Heart left ventricle (tissue), 16 donors: ENCODE measurements at regions not wholly inside any gene's neighbourhood (a gene's known extent, or its start where the extent isn't known, plus 50 kb on each side); places are given as distances from the start of the nearest gene placed in this dataset.

Experiments
- ATAC-seq, 4 donors: fragments of 200-7000 bp; cut with Tn5 transposase; one replicate each; pipeline ENCODE4 v1.9.1; 2020 to 2022; ENCODE audit warnings: moderate library complexity in 4 of 4, mild to moderate bottlenecking in 3 of 4, moderate number of reproducible peaks in 1 of 4
- DNase-seq, 5 donors: peaks; one replicate each; pipeline ENCODE4 v3.0.0-alpha.2; 2020
- H3K27ac ChIP-seq, 12 donors: fragments of 200-600 bp; sonication (generic) in 4 of 12; one replicate each; pipeline versions ENCODE4 v1.5.0 to v1.8.0; 2016 to 2022; ENCODE audit warnings: mild to moderate bottlenecking in 2 of 12
- H3K27me3 ChIP-seq, 9 donors: fragments of 200-600 bp; sonication (generic) in 2 of 9; one replicate each; pipeline versions ENCODE4 v1.5.1 to v1.8.0; 2016 to 2022; ENCODE audit warnings: mild to moderate bottlenecking in 3 of 9
- H3K36me3 ChIP-seq, 9 donors: fragments of 200-600 bp; sonication (generic) in 2 of 9; one replicate each; pipeline versions ENCODE4 v1.5.0 to v1.8.0; 2018 to 2022; ENCODE audit warnings: mild to moderate bottlenecking in 2 of 9
- H3K4me1 ChIP-seq, 12 donors: fragments of 200-600 bp; sonication (generic) in 4 of 12; one replicate each; pipeline versions ENCODE4 v1.5.0 to v1.8.0; 2016 to 2022; ENCODE audit warnings: mild to moderate bottlenecking in 3 of 12
- H3K4me3 ChIP-seq, 12 donors: fragments of 200-600 bp; sonication (generic) in 4 of 12; one replicate each; pipeline versions ENCODE4 v1.5.0 to v1.8.0; 2017 to 2022; ENCODE audit warnings: mild to moderate bottlenecking in 9 of 12, moderate library complexity in 4 of 12
- H3K9me3 ChIP-seq, 12 donors: fragments of 200-600 bp; sonication (generic) in 4 of 12; one replicate each; pipeline versions ENCODE4 v1.5.0 to v1.8.0; 2016 to 2022; ENCODE audit warnings: mild to moderate bottlenecking in 1 of 12
- POLR2A ChIP-seq, 2 donors: fragments of 450-650 bp; IDR thresholded peaks; one replicate each; pipeline ENCODE4 v1.6.1; 2017; ENCODE audit warnings: antibody characterized with exemption in 2 of 2, mild to moderate bottlenecking in 2 of 2, moderate library complexity in 2 of 2
- WGBS, 4 donors: extraction: QIAGEN DNeasy Blood & Tissue Kit in 2 of 4; methylation state at CpG; one replicate each; pipeline versions ENCODE4 v1.1.5 to v1.1.7; 2013 to 2018; 5-methylcytosine and 5-hydroxymethylcytosine counted together
- intact Hi-C, 10 donors: fragments of 100-400 bp; cut with DNase I; formaldehyde crosslinking; loops; one replicate each; pipeline versions ENCODE4 v1.11.1 to v1.14.2; 2022
- TF ChIP-seq, protein P1 (sequence below), 12 donors: fragments of 200-600 bp; sonication (generic) in 4 of 12; IDR thresholded peaks; one replicate each; pipeline versions ENCODE4 v1.5.0 to v1.8.0; 2018 to 2022; ENCODE audit warnings: antibody characterized with exemption in 12 of 12, mild to moderate bottlenecking in 5 of 12
- donor health status: ischemic (EF 13 %, LVEDD 7.1; RV severe dilation, severe dysfunction).
- donor health status: healthy with polysubstance abuse.
- donor health status: DM: no; HTN: yes; CAD: no.
- donor health status: DM: no; HTN: no; CAD: no.
- donor health status: ischemic (EF 25% LVEDD 6.9; RV normal size, moderate dysfunction).
- donor health status: ischemic (EF 25% LVEDD 5.7; RV mildly dilated, moderate dysfunction).
- donor health status: healthy.
- donor health status: DM: yes; HTN: yes; CAD: no.
- donor health status: ischemic (EF 35%, LVEDD 5.7; RV mildly dilated, moderate dysfunction).
- donor health status: nonischemic (EF 11% LVEDD 7.7; RV severe dilation, severe dysfunction).
- donor health status: DM: yes; HTN: yes; CAD: no.
- donor health status: PGD.
- donor health status: ischemic (EF 29% LVEDD 5.4; RV normal size, mild dysfunction).
- donor health status: nonischemic (EF 23%, LVEDD 6.1; RV moderate dilation, normal function).

DNA sequence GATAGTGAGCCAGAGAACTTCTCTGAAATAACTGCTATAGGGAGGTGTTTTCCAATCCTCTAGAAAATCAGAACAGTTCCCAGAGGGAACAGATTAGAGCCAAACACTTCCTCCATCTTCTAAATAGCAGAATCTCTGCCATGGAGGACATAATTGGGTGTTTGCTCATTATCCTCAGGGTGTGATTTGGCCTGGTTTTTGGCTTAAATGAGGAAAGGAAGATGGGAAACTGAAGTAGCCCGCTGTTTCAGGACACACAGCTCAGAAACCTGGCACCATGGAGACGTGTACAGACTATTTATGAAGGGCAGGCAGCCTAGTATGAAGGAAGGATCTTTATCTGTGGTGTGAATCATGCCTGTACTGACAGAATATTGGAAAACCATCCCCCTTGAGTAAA is 231.7 kb upstream of the PRKD1 start:
- no peak for ATAC-seq
- H3K27ac ChIP-seq: no peak overlapping the region
- TF ChIP-seq POLR2A (IDR thresholded peaks at IDR 0.05): no peak
- TF ChIP-seq, protein P1, sequence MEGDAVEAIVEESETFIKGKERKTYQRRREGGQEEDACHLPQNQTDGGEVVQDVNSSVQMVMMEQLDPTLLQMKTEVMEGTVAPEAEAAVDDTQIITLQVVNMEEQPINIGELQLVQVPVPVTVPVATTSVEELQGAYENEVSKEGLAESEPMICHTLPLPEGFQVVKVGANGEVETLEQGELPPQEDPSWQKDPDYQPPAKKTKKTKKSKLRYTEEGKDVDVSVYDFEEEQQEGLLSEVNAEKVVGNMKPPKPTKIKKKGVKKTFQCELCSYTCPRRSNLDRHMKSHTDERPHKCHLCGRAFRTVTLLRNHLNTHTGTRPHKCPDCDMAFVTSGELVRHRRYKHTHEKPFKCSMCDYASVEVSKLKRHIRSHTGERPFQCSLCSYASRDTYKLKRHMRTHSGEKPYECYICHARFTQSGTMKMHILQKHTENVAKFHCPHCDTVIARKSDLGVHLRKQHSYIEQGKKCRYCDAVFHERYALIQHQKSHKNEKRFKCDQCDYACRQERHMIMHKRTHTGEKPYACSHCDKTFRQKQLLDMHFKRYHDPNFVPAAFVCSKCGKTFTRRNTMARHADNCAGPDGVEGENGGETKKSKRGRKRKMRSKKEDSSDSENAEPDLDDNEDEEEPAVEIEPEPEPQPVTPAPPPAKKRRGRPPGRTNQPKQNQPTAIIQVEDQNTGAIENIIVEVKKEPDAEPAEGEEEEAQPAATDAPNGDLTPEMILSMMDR (IDR thresholded peaks at IDR 0.05): no peak
- no peaks in the 10 kb centered on the region for H3K9me3 ChIP-seq
- H3K36me3 ChIP-seq: no peaks in the 10 kb centered on the region
- DNase-seq: no peak
- WGBS, 4 donors: 58 to 72% (median 65%) methylated on average over 2 of the region's 2 CpGs
- H3K4me1 ChIP-seq: no peaks in the 10 kb centered on the region
- intact Hi-C loops: no loop called here
- H3K4me3 ChIP-seq: no peak overlapping the region
- no peaks in the 10 kb centered on the region for H3K27me3 ChIP-seq

DNA sequence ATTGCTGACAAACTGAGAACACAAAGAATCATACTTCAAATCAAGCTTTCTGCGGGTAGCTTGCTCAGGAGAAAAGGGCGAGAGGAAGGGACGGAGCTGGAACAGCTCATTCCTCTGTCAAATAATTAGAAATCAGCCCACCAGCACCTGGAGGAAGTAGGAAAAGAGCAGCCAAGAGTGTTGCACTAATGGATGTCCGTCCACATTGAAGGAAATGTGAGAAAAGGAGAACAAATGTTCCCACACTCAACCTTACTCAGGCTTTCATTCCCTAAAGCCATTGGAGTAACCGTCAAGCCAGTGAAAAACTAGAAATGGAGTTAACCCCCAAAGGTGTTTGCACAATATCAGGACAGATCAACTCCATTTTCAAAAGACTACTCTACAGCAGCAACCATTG is 233.0 kb upstream of the PRKD1 start:
- 71 to 82% (median 72%) methylated on average over 5 of the region's 5 CpGs for WGBS, 4 donors
- Histone ChIP-seq H3K4me1 (no peaks in the 10 kb centered on the region), H3K36me3 (no peaks in the 10 kb centered on the region), H3K27ac (no peak overlapping the region), H3K27me3 (no peaks in the 10 kb centered on the region), H3K4me3 (no peak overlapping the region), H3K9me3 (no peaks in the 10 kb centered on the region)
- DNase-seq (no peak), ATAC-seq (no peak)
- intact Hi-C loops: no loop called here
- TF ChIP-seq POLR2A (IDR thresholded peaks at IDR 0.05): no peak
- TF ChIP-seq, protein P1 (IDR thresholded peaks at IDR 0.05): no peak

DNA sequence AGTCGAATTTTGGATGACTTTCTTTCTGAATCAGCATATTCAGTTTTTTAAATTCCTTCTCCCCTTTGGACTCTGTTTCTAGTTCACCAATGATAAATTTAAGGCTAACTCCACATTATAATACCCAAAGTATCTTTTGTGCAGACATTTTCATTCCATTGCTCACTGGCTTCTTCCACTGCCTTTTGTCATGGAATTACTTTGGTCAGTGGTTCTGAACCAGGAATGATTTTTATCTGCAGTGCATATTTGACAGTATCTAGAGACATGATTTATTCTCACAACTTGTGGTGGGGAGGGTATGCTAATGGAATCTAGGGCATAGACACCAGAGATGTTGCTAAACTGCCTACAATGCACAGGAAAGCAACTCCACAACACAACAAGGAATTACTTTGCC is 234.4 kb upstream of the PRKD1 start:
- Histone ChIP-seq H3K4me1 (no peaks in the 10 kb centered on the region), H3K27me3 (no peaks in the 10 kb centered on the region), H3K4me3 (no peak overlapping the region), H3K27ac (no peak overlapping the region), H3K36me3 (no peaks in the 10 kb centered on the region), H3K9me3 (no peaks in the 10 kb centered on the region)
- intact Hi-C loops: no loop called here
- DNase-seq (no peak), ATAC-seq (no peak)
- TF ChIP-seq POLR2A (IDR thresholded peaks at IDR 0.05): no peak
- TF ChIP-seq, protein P1 (IDR thresholded peaks at IDR 0.05): no peak
- WGBS, 4 donors: 41 to 56% (median 47%) methylated on average over 1 of the region's 1 CpG

DNA sequence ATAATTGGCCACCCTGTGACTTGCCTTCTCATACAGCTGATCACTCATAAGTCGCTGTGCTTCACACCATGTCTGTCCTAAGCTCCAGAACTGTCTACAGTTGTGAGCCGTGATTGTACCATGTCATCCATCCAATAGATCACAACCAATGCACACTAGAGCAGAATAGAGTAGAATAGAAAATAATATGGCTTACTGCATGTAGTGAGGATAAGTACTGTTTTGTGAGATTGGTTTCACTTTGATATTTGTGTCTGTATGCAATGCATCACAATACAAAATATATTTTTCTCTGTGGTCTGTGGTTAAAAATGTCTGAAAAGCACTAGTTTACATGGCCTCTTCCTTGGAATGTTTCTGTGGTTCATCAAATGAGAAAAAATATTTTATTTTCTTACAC is 237.6 kb upstream of the PRKD1 start:
- Histone ChIP-seq H3K36me3 (no peaks in the 10 kb centered on the region), H3K27ac (no peak overlapping the region), H3K4me1 (no peaks in the 10 kb centered on the region), H3K27me3 (no peaks in the 10 kb centered on the region), H3K9me3 (peaks cover 0 to 19% (median 11%) of the 10 kb centered on the region in 12 donors), H3K4me3 (no peak overlapping the region)
- intact Hi-C loops: no loop called here
- DNase-seq (no peak), ATAC-seq (no peak)
- TF ChIP-seq POLR2A (IDR thresholded peaks at IDR 0.05): no peak
- TF ChIP-seq, protein P1 (IDR thresholded peaks at IDR 0.05): no peak
- WGBS, 4 donors: 82 to 88% (median 87%) methylated on average over 2 of the region's 2 CpGs
